Esophagus muscularis mucosa (tissue), 3 donors: ENCODE measurements at regions not wholly inside any gene's neighbourhood (a gene's known extent, or its start where the extent isn't known, plus 50 kb on each side); places are given as distances from the start of the nearest gene placed in this dataset.
"Not testable (repeated sequence)": the region's sequence is repeated elsewhere in the genome, so short reads cannot be mapped to it uniquely, and the experiment has no call there.

Experiments
- CTCF ChIP-seq, 3 experiments: fragments of 200-600 bp in 2 of 3; fragments of 450-650 bp in 1 of 3; sonication (generic) in 2 of 3; IDR thresholded peaks; one replicate each; pipeline ENCODE4 v1.5.1; 2017 to 2019; ENCODE audit warnings: antibody characterized with exemption in 3 of 3, mild to moderate bottlenecking in 2 of 3, moderate library complexity in 1 of 3
- POLR2A ChIP-seq: fragments of 450-650 bp; IDR thresholded peaks from one replicate; pipeline ENCODE4 v1.6.1; 2017; ENCODE audit warnings: antibody characterized with exemption, moderate library complexity, mild to moderate bottlenecking, low read depth
- POLR2AphosphoS5 ChIP-seq, 2 donors: sonication (generic); formaldehyde crosslinking; IDR thresholded peaks; one replicate each; pipeline ENCODE4 v1.6.1; 2017; ENCODE audit warnings: antibody characterized with exemption in 2 of 2

DNA sequence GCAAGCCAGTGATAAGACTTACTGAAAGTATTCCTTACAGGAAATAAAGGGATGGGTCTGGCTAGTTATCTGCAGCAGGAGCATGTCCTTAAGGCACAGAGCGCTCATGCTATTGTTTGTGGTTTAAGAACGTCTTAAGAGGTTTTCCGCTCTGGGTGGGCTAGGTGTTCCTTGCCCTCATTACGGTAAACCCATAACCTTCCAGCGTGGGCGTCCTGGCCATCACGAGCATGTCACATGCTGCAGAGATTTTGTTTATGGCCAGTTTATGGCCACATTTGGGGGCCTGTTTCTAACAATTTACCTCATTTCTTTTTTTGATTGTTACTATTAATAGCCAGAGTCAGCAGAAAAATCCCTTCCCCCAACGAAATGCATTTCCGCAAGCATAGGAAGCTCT lies 61.0 kb upstream of the TNK2 start:
- TF ChIP-seq POLR2A; POLR2AphosphoS5 (IDR thresholded peaks at IDR 0.05); CTCF (IDR thresholded peaks at IDR 0.05): not testable (repeated sequence)
